ENCODE measurements at regions not wholly inside any gene's neighbourhood (a gene's known extent, or its start where the extent isn't known, plus 50 kb on each side); places are given as distances from the start of the nearest gene placed in this dataset.

DNA sequence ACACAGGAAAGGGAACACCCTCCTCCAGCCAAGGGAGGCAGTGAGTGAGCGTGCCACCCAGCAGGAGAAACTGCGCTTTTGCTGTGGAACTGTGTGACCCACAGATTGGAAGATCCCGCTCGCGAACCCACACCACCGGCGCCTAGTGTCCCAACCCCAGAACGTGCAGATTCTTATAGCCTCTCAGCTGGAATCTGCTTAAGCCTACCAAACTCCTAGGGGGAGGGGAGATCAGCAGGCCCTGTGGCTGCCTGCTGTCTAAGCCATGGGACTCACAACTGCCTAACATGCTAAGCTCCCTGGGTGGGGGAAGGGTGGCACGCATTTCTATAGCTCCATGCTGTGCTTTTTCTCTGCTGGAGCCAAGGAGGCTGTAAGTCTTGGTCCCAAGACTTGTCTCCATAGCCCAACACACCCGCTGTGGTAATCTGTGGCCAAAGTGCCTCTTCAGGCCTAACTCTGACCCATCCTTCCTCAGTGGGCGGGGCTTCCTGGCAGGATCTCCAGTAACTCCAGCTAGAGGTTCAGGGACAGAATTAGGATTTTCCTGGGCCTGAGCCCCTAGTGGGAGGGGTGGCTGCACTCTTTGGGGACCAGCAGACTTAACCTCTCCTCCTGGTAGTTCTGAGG, 485.0 kb downstream of the TAF11L14 start:
- H3K4me3 ChIP-seq (ENCODE audit: low read depth, low read length) = no peak overlapping the region
- no peaks in the 10 kb centered on the region for H3K36me3 ChIP-seq (ENCODE audit: control insufficient read depth, insufficient read depth, low read length)
- no peaks in the 10 kb centered on the region for H3K9me3 ChIP-seq (ENCODE audit: control insufficient read depth, insufficient read depth, low read length)
- H3K27me3 ChIP-seq (ENCODE audit: control insufficient read depth, insufficient read depth, low read length) = no peaks in the 10 kb centered on the region
- H3K9ac ChIP-seq (ENCODE audit: low read depth, low read length) = no peak overlapping the region
- peak overlapping the region; percentile 33 for H3K27ac ChIP-seq (ENCODE audit: low read depth, low read length)
- H3K4me1 ChIP-seq (ENCODE audit: control insufficient read depth, insufficient read depth, low read length) = peaks cover 18% of the 10 kb centered on the region

DNA sequence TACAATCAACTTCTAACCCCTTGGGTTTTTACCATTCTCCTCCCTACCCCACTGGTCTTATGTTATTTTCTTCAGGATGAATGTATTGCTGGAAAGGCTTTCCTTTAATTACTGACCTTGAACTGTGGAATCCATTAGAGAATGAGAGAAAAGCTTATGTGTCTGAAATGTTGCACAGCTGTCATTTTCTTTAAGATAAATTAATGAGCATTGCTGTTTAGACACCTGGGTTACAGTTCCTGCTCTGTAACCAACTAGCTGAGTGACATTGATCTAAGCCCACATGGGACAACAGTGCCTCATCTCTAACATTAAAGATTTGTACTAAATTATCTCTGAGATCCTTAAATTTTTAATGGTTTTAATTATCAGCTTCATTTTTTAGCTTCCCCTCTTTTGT, 507.0 kb downstream of the TAF11L14 start:
- no peaks in the 10 kb centered on the region for H3K27me3 ChIP-seq (ENCODE audit: control insufficient read depth, insufficient read depth, low read length)
- H3K4me3 ChIP-seq (ENCODE audit: low read depth, low read length) = no peak overlapping the region
- no peaks in the 10 kb centered on the region for H3K4me1 ChIP-seq (ENCODE audit: control insufficient read depth, insufficient read depth, low read length)
- no peak overlapping the region for H3K27ac ChIP-seq (ENCODE audit: low read depth, low read length)
- H3K9me3 ChIP-seq (ENCODE audit: control insufficient read depth, insufficient read depth, low read length) = peaks cover 10% of the 10 kb centered on the region
- no peaks in the 10 kb centered on the region for H3K36me3 ChIP-seq (ENCODE audit: control insufficient read depth, insufficient read depth, low read length)
- H3K9ac ChIP-seq (ENCODE audit: low read depth, low read length) = no peak overlapping the region

DNA sequence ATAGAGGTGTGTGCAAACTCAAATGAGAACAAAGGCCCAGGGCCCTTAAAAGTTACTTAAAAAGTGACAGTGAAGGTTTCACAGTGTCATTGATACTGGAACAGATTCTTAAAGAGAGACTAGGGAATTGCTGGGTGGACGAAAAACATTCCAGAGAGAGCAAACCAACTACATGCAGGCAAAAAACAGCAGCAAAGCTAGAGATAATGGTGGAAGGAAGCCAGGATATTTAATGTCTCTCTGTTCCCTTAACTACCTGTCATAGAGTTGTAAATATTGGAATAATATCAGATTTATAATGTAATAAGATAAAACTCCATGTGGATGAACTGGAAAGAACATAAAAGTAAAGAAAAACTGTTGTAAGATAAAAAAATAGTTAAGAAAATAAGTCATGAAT, 508.6 kb downstream of the TAF11L14 start:
- Histone ChIP-seq H3K9me3 (ENCODE audit: control insufficient read depth, insufficient read depth, low read length) (peaks cover 5% of the 10 kb centered on the region), H3K27ac (ENCODE audit: low read depth, low read length) (no peak overlapping the region), H3K4me3 (ENCODE audit: low read depth, low read length) (no peak overlapping the region), H3K9ac (ENCODE audit: low read depth, low read length) (no peak overlapping the region), H3K27me3 (ENCODE audit: control insufficient read depth, insufficient read depth, low read length) (no peaks in the 10 kb centered on the region), H3K4me1 (ENCODE audit: control insufficient read depth, insufficient read depth, low read length) (no peaks in the 10 kb centered on the region), H3K36me3 (ENCODE audit: control insufficient read depth, insufficient read depth, low read length) (no peaks in the 10 kb centered on the region)

- H3K4me3 ChIP-seq (ENCODE audit: low read depth, low read length) = no peak overlapping the region
- no peaks in the 10 kb centered on the region for H3K36me3 ChIP-seq (ENCODE audit: control insufficient read depth, insufficient read depth, low read length)
- H3K9ac ChIP-seq (ENCODE audit: low read depth, low read length) = no peak overlapping the region
- H3K27ac ChIP-seq (ENCODE audit: low read depth, low read length) = no peak overlapping the region
- peaks cover 3% of the 10 kb centered on the region; the same call in 1 of the 2 replicates for H3K9me3 ChIP-seq (ENCODE audit: control insufficient read depth, insufficient read depth, low read length)
- H3K27me3 ChIP-seq (ENCODE audit: control insufficient read depth, insufficient read depth, low read length) = no peaks in the 10 kb centered on the region
- no peaks in the 10 kb centered on the region for H3K4me1 ChIP-seq (ENCODE audit: control insufficient read depth, insufficient read depth, low read length)
These were observed 518.4 kb downstream of the TAF11L14 start for GRCh38 chr5:18152671-18153070.

DNA sequence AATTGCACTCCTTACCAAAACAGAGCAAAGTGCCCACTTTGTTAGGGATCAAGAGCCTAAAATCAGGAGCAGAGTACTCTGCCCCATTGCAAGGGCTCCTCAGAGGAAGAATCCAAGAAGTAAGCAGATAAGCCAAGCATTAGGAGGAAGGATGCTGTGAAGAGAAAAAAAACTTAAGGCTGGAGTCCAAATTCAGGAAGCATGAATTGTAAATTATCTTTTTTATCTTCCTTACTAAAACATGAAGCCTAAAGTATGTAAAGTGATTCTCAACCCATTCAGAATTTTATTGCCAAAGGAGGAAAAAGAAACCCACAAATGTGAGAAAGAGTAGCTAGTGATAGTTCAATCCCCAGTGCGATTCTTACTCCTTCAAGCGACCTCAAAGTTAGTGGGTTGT, 523.9 kb downstream of the TAF11L14 start:
- Histone ChIP-seq H3K9ac (ENCODE audit: low read depth, low read length) (no peak overlapping the region), H3K36me3 (ENCODE audit: control insufficient read depth, insufficient read depth, low read length) (no peaks in the 10 kb centered on the region), H3K4me1 (ENCODE audit: control insufficient read depth, insufficient read depth, low read length) (no peaks in the 10 kb centered on the region), H3K27me3 (ENCODE audit: control insufficient read depth, insufficient read depth, low read length) (no peaks in the 10 kb centered on the region), H3K27ac (ENCODE audit: low read depth, low read length) (no peak overlapping the region), H3K4me3 (ENCODE audit: low read depth, low read length) (no peak overlapping the region), H3K9me3 (ENCODE audit: control insufficient read depth, insufficient read depth, low read length) (peaks cover 3% of the 10 kb centered on the region)

DNA sequence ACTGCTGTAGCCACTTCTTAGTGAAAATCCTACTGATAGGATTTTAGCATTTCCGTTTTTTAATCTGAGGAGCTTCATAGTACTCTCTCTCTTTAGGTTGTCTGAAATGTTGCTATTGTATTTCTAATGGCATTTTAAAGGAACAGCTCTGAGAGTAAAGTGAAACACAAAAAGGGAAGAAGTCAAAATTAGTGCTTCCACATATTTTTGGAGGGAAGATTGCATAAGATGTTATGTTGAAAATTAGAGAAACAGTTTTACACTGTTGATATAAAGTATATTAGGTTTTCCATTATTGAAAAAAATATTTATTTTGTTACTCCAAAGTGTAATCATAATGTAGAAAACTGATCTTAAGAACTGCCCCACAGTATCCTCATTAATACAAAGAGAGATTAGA, 525.1 kb downstream of the TAF11L14 start:
- Histone ChIP-seq H3K9ac (ENCODE audit: low read depth, low read length) (no peak overlapping the region), H3K27me3 (ENCODE audit: control insufficient read depth, insufficient read depth, low read length) (no peaks in the 10 kb centered on the region), H3K4me1 (ENCODE audit: control insufficient read depth, insufficient read depth, low read length) (no peaks in the 10 kb centered on the region), H3K9me3 (ENCODE audit: control insufficient read depth, insufficient read depth, low read length) (no peaks in the 10 kb centered on the region; the same call in none of the 2 replicates), H3K36me3 (ENCODE audit: control insufficient read depth, insufficient read depth, low read length) (no peaks in the 10 kb centered on the region), H3K27ac (ENCODE audit: low read depth, low read length) (no peak overlapping the region), H3K4me3 (ENCODE audit: low read depth, low read length) (no peak overlapping the region)

DNA sequence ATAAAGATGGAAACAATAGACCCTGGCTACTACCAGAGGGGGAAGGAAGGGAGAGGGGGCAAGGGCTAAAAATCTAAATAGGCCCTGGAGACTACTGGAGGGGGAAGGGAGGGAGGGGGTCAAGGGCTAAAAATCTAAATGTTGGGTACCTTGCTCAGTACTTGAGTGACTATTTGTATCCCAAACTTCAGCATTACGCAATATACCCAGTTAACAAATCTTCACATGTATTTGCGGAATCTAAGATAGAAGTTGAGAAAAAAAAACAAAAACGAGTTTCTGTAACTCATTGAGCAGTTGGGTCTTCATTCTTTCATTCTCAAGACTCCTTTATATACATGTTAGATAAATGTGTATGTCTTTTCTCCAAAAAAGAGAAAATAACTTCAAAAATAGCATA, 537.4 kb downstream of the TAF11L14 start:
- H3K36me3 ChIP-seq (ENCODE audit: control insufficient read depth, insufficient read depth, low read length) = no peaks in the 10 kb centered on the region
- peaks cover 5% of the 10 kb centered on the region; the same call in 1 of the 2 replicates for H3K9me3 ChIP-seq (ENCODE audit: control insufficient read depth, insufficient read depth, low read length)
- H3K4me3 ChIP-seq (ENCODE audit: low read depth, low read length) = no peak overlapping the region
- H3K27ac ChIP-seq (ENCODE audit: low read depth, low read length) = no peak overlapping the region
- H3K4me1 ChIP-seq (ENCODE audit: control insufficient read depth, insufficient read depth, low read length) = no peaks in the 10 kb centered on the region
- H3K27me3 ChIP-seq (ENCODE audit: control insufficient read depth, insufficient read depth, low read length) = no peaks in the 10 kb centered on the region
- H3K9ac ChIP-seq (ENCODE audit: low read depth, low read length) = no peak overlapping the region

DNA sequence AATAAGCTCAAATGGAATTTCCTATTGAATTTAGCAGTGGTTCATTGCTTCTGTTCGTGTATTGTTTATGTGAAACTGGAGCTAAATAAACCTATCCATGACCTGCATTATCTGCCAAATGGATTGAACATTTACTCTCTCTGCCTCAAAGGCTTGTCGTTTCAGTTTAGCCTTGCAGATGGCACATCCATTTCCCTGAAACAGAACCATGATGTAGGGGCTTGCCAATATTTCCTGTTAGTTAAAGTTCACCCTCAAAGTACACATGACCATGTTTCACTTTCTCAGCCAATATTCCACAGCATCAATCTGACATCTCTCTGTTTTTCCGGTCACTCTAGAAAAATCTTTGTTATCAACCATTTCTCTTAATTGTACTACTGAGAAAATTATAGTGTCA, 545.3 kb downstream of the TAF11L14 start:
- Histone ChIP-seq H3K9ac (ENCODE audit: low read depth, low read length) (no peak overlapping the region), H3K9me3 (ENCODE audit: control insufficient read depth, insufficient read depth, low read length) (no peaks in the 10 kb centered on the region), H3K27ac (ENCODE audit: low read depth, low read length) (no peak overlapping the region), H3K36me3 (ENCODE audit: control insufficient read depth, insufficient read depth, low read length) (no peaks in the 10 kb centered on the region), H3K27me3 (ENCODE audit: control insufficient read depth, insufficient read depth, low read length) (no peaks in the 10 kb centered on the region), H3K4me3 (ENCODE audit: low read depth, low read length) (no peak overlapping the region), H3K4me1 (ENCODE audit: control insufficient read depth, insufficient read depth, low read length) (no peaks in the 10 kb centered on the region)

GRCh38 chr5:18181575-18181974, 547.3 kb downstream of the TAF11L14 start:
- Histone ChIP-seq H3K27ac (ENCODE audit: low read depth, low read length) (no peak overlapping the region), H3K9ac (ENCODE audit: low read depth, low read length) (no peak overlapping the region), H3K9me3 (ENCODE audit: control insufficient read depth, insufficient read depth, low read length) (no peaks in the 10 kb centered on the region), H3K36me3 (ENCODE audit: control insufficient read depth, insufficient read depth, low read length) (no peaks in the 10 kb centered on the region), H3K4me1 (ENCODE audit: control insufficient read depth, insufficient read depth, low read length) (no peaks in the 10 kb centered on the region), H3K4me3 (ENCODE audit: low read depth, low read length) (no peak overlapping the region), H3K27me3 (ENCODE audit: control insufficient read depth, insufficient read depth, low read length) (no peaks in the 10 kb centered on the region)

- Histone ChIP-seq H3K4me1 (ENCODE audit: control insufficient read depth, insufficient read depth, low read length) (no peaks in the 10 kb centered on the region), H3K4me3 (ENCODE audit: low read depth, low read length) (no peak overlapping the region), H3K9me3 (ENCODE audit: control insufficient read depth, insufficient read depth, low read length) (peaks cover 41% of the 10 kb centered on the region), H3K36me3 (ENCODE audit: control insufficient read depth, insufficient read depth, low read length) (no peaks in the 10 kb centered on the region), H3K27ac (ENCODE audit: low read depth, low read length) (no peak overlapping the region), H3K9ac (ENCODE audit: low read depth, low read length) (no peak overlapping the region), H3K27me3 (ENCODE audit: control insufficient read depth, insufficient read depth, low read length) (no peaks in the 10 kb centered on the region)
These were observed 561.6 kb downstream of the TAF11L14 start for GRCh38 chr5:18195910-18196309.

- Histone ChIP-seq H3K27me3 (ENCODE audit: control insufficient read depth, insufficient read depth, low read length) (no peaks in the 10 kb centered on the region), H3K9ac (ENCODE audit: low read depth, low read length) (no peak overlapping the region), H3K27ac (ENCODE audit: low read depth, low read length) (no peak overlapping the region), H3K9me3 (ENCODE audit: control insufficient read depth, insufficient read depth, low read length) (peaks cover 41% of the 10 kb centered on the region), H3K4me3 (ENCODE audit: low read depth, low read length) (no peak overlapping the region), H3K4me1 (ENCODE audit: control insufficient read depth, insufficient read depth, low read length) (no peaks in the 10 kb centered on the region), H3K36me3 (ENCODE audit: control insufficient read depth, insufficient read depth, low read length) (no peaks in the 10 kb centered on the region)
These were observed 563.5 kb downstream of the TAF11L14 start for GRCh38 chr5:18197734-18198133.
